ENCODE measurements at regions not wholly inside any gene's neighbourhood (a gene's known extent, or its start where the extent isn't known, plus 50 kb on each side); places are given as distances from the start of the nearest gene placed in this dataset.

DNA sequence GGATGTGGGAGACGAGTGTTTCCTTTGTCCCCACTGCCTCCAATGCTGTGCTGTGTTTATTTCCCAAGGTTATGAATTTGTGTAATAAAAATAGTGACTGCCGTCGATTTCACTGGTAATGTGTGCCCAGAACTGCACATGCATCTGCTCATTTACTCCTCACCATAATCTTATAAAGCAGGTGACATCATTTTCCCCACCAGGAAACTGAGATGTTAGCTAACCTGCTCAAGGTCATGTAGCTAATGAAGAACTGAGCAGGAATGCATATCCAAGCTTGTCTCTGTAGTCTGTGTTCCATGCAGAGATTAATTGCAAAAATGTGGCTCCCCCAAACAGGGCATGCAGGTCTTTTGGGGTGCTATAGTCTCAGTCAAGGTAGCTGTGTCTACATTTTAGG lies 224.4 kb downstream of the TENT4A start:
- TF ChIP-seq, protein P1, sequence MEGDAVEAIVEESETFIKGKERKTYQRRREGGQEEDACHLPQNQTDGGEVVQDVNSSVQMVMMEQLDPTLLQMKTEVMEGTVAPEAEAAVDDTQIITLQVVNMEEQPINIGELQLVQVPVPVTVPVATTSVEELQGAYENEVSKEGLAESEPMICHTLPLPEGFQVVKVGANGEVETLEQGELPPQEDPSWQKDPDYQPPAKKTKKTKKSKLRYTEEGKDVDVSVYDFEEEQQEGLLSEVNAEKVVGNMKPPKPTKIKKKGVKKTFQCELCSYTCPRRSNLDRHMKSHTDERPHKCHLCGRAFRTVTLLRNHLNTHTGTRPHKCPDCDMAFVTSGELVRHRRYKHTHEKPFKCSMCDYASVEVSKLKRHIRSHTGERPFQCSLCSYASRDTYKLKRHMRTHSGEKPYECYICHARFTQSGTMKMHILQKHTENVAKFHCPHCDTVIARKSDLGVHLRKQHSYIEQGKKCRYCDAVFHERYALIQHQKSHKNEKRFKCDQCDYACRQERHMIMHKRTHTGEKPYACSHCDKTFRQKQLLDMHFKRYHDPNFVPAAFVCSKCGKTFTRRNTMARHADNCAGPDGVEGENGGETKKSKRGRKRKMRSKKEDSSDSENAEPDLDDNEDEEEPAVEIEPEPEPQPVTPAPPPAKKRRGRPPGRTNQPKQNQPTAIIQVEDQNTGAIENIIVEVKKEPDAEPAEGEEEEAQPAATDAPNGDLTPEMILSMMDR (IDR thresholded peaks at IDR 0.05; ENCODE audit: low read depth, low read length, poor library complexity, severe bottlenecking): no peak
- TF ChIP-seq EZH2phosphoT487 (IDR thresholded peaks at IDR 0.05; ENCODE audit: borderline replicate concordance, low read length): no peak
